ENCODE measurements at regions not wholly inside any gene's neighbourhood (a gene's known extent, or its start where the extent isn't known, plus 50 kb on each side); places are given as distances from the start of the nearest gene placed in this dataset.
"Not testable (repeated sequence)": the region's sequence is repeated elsewhere in the genome, so short reads cannot be mapped to it uniquely, and the experiment has no call there.

GRCh38 chr15:100769043-100769974 lies 110.3 kb upstream of the ALDH1A3 start:
- no peak for DNase-seq

- DNase-seq, result no peak
These were observed 109.7 kb upstream of the ALDH1A3 start for GRCh38 chr15:100769975-100770340.

GRCh38 chr15:100770661-100771584 lies 108.7 kb upstream of the ALDH1A3 start:
- DNase-seq, result no peak

GRCh38 chr15:100771746-100772145 lies 107.9 kb upstream of the ALDH1A3 start:
- no peak for DNase-seq

GRCh38 chr15:100772478-100772877 lies 107.2 kb upstream of the ALDH1A3 start:
- DNase-seq, result no peak

- no peak for DNase-seq
These were observed 106.6 kb upstream of the ALDH1A3 start for GRCh38 chr15:100772892-100773520.

GRCh38 chr15:100774044-100774443 lies 105.6 kb upstream of the ALDH1A3 start:
- DNase-seq, result not testable (repeated sequence)

GRCh38 chr15:100775581-100776185 lies 103.9 kb upstream of the ALDH1A3 start:
- DNase-seq, result no peak

GRCh38 chr15:100777821-100778220 lies 101.8 kb upstream of the ALDH1A3 start:
- DNase-seq, result no peak

GRCh38 chr15:100778831-100779288 lies 100.8 kb upstream of the ALDH1A3 start:
- no peak for DNase-seq

- no peak for DNase-seq
These were observed 100.1 kb upstream of the ALDH1A3 start for GRCh38 chr15:100779331-100780207.

GRCh38 chr15:100780208-100780800 lies 99.3 kb upstream of the ALDH1A3 start:
- no peak for DNase-seq

GRCh38 chr15:100781061-100781960 lies 98.3 kb upstream of the ALDH1A3 start:
- DNase-seq, result no peak

GRCh38 chr15:100781961-100782530 lies 97.6 kb upstream of the ALDH1A3 start:
- DNase-seq, result no peak

- DNase-seq, result no peak
These were observed 96.3 kb upstream of the ALDH1A3 start for GRCh38 chr15:100783291-100783690.

GRCh38 chr15:100783760-100784492 lies 95.7 kb upstream of the ALDH1A3 start:
- DNase-seq, result no peak

- no peak for DNase-seq
These were observed 95.0 kb upstream of the ALDH1A3 start for GRCh38 chr15:100784493-100785180.

All from NCI-H2081 treated with DMSO at 0.1 percent for 48 hours (cell line).